HG02623 (cell line): ENCODE measurements at regions not wholly inside any gene's neighbourhood (a gene's known extent, or its start where the extent isn't known, plus 50 kb on each side); places are given as distances from the start of the nearest gene placed in this dataset.
"Not testable (repeated sequence)": the region's sequence is repeated elsewhere in the genome, so short reads cannot be mapped to it uniquely, and the experiment has no call there.

ENCODE experiments used
- ATAC-seq: cut with Tn5 transposase; IDR thresholded peaks from one replicate; pipeline ENCODE4 v1.9.1; 2021; ENCODE audit warnings: moderate library complexity; ENCODE audit not compliant: unreplicated experiment

GRCh38 chr4:107562316-107562715, 157.7 kb downstream of the PAPSS1 start:
- no peak for ATAC-seq

GRCh38 chr4:107561481-107561880, 158.6 kb downstream of the PAPSS1 start:
- no peak for ATAC-seq

GRCh38 chr4:107559653-107560052, 160.4 kb downstream of the PAPSS1 start:
- ATAC-seq, result no peak

- ATAC-seq, result no peak
These were observed 167.7 kb downstream of the PAPSS1 start for GRCh38 chr4:107552306-107552705.

GRCh38 chr4:107548211-107548905, 171.7 kb downstream of the PAPSS1 start:
- no peak for ATAC-seq

GRCh38 chr4:107546638-107547037, 173.4 kb downstream of the PAPSS1 start:
- ATAC-seq, result no peak

GRCh38 chr4:107541511-107541910, 178.5 kb downstream of the PAPSS1 start:
- ATAC-seq, result no peak

GRCh38 chr4:107531927-107532326, 188.1 kb downstream of the PAPSS1 start:
- ATAC-seq, result no peak

GRCh38 chr4:107520368-107520767, 199.7 kb downstream of the PAPSS1 start:
- no peak for ATAC-seq

- no peak for ATAC-seq
These were observed 201.0 kb downstream of the PAPSS1 start for GRCh38 chr4:107519053-107519452.

- no peak for ATAC-seq
These were observed 202.0 kb downstream of the PAPSS1 start for GRCh38 chr4:107518076-107518475.

- no peak for ATAC-seq
These were observed 207.5 kb downstream of the PAPSS1 start for GRCh38 chr4:107512549-107512948.

- ATAC-seq, result no peak
These were observed 210.4 kb downstream of the PAPSS1 start for GRCh38 chr4:107509615-107510014.

- ATAC-seq, result no peak
These were observed 219.5 kb downstream of the PAPSS1 start for GRCh38 chr4:107500551-107500950.

- ATAC-seq, result no peak
These were observed 223.0 kb downstream of the PAPSS1 start for GRCh38 chr4:107497054-107497453.

- ATAC-seq, result no peak
These were observed 227.5 kb downstream of the PAPSS1 start for GRCh38 chr4:107492566-107492965.

GRCh38 chr4:107490116-107490515, 229.9 kb downstream of the PAPSS1 start:
- ATAC-seq, result no peak

- not testable (repeated sequence) for ATAC-seq
These were observed 236.4 kb downstream of the PAPSS1 start for GRCh38 chr4:107483621-107484020.

- ATAC-seq, result no peak
These were observed 237.5 kb downstream of the PAPSS1 start for GRCh38 chr4:107482546-107482945.

- no peak for ATAC-seq
These were observed 241.6 kb downstream of the PAPSS1 start for GRCh38 chr4:107478327-107478980.

GRCh38 chr4:107473126-107473525, 246.9 kb downstream of the PAPSS1 start:
- ATAC-seq, result no peak

GRCh38 chr4:107472265-107472948, 247.6 kb downstream of the PAPSS1 start:
- no peak for ATAC-seq
